Mesenchymal stem cell (in vitro differentiated cells and primary cell): ENCODE measurements at regions not wholly inside any gene's neighbourhood (a gene's known extent, or its start where the extent isn't known, plus 50 kb on each side); places are given as distances from the start of the nearest gene placed in this dataset.

Source experiments
- DNase-seq: peaks from one replicate; pipeline ENCODE4 v3.0.0-alpha.2; 2013
- H2AFZ ChIP-seq: one replicate; pipeline ENCODE4 v1.6.1; 2013; ENCODE audit warnings: low read depth, mild to moderate bottlenecking, control low read depth, inconsistent platforms, low read length, moderate library complexity
- H2AK5ac ChIP-seq: 2 replicates; pipeline ENCODE4 v1.6.1; 2013; ENCODE audit warnings: low read length, moderate library complexity, mild to moderate bottlenecking, inconsistent platforms; ENCODE audit not compliant: severe bottlenecking
- H2BK120ac ChIP-seq: one replicate; pipeline ENCODE4 v1.6.1; 2013; ENCODE audit warnings: low read depth, mild to moderate bottlenecking, inconsistent platforms, low read length, moderate library complexity
- H2BK12ac ChIP-seq, 2 experiments: one replicate each; pipeline ENCODE4 v1.6.1; 2013; ENCODE audit warnings: inconsistent platforms in 2 of 2, low read length in 2 of 2, mild to moderate bottlenecking in 2 of 2, moderate library complexity in 2 of 2, control low read depth in 1 of 2
- H2BK15ac ChIP-seq: one replicate; pipeline ENCODE4 v1.6.1; 2013; ENCODE audit warnings: mild to moderate bottlenecking, low read depth, inconsistent platforms; ENCODE audit not compliant: poor library complexity, severe bottlenecking
- H2BK5ac ChIP-seq: 2 replicates; pipeline ENCODE4 v1.6.1; 2013; ENCODE audit warnings: low read depth, mild to moderate bottlenecking, low read length, control low read depth, inconsistent platforms; ENCODE audit not compliant: poor library complexity, severe bottlenecking
- H3K14ac ChIP-seq, 2 experiments: one replicate each; pipeline ENCODE4 v1.6.1; 2013; ENCODE audit warnings: inconsistent platforms in 2 of 2, low read length in 2 of 2, control low read depth in 1 of 2, mild to moderate bottlenecking in 1 of 2, moderate library complexity in 1 of 2
- H3K18ac ChIP-seq, 2 experiments: one replicate each; pipeline ENCODE4 v1.6.1; 2013; ENCODE audit warnings: inconsistent platforms in 2 of 2, low read length in 2 of 2, control low read depth in 1 of 2, low read depth in 1 of 2, mild to moderate bottlenecking in 1 of 2
- H3K23ac ChIP-seq, 2 experiments: one replicate each; pipeline ENCODE4 v1.6.1; 2013; ENCODE audit warnings: inconsistent platforms in 2 of 2, low read length in 2 of 2, mild to moderate bottlenecking in 2 of 2, moderate library complexity in 2 of 2, control low read depth in 1 of 2
- H3K27ac ChIP-seq: 2 replicates; pipeline ENCODE4 v1.5.1; 2013; ENCODE audit warnings: mild to moderate bottlenecking, moderate library complexity, low read length, control low read depth, inconsistent platforms; ENCODE audit not compliant: poor library complexity, severe bottlenecking
- H3K27me3 ChIP-seq, 2 experiments: 2 replicates each; pipeline versions ENCODE4 v1.6.1 to v1.7.0; 2013; ENCODE audit warnings: low read length in 2 of 2, mild to moderate bottlenecking in 2 of 2, moderate library complexity in 2 of 2, control low read depth in 1 of 2, inconsistent platforms in 1 of 2; ENCODE audit not compliant: control insufficient read depth in 1 of 2, insufficient read depth in 1 of 2
- H3K36me3 ChIP-seq, 2 experiments: 2 replicates each; pipeline versions ENCODE4 v1.6.1 to v1.7.0; 2013; ENCODE audit warnings: low read length in 2 of 2, control low read depth in 1 of 2, inconsistent platforms in 1 of 2, low read depth in 1 of 2, mild to moderate bottlenecking in 1 of 2; ENCODE audit not compliant: insufficient read depth in 2 of 2, control insufficient read depth in 1 of 2
- H3K4ac ChIP-seq, 2 experiments: one replicate each; pipeline ENCODE4 v1.6.1; 2013; ENCODE audit warnings: inconsistent platforms in 2 of 2, low read length in 2 of 2, mild to moderate bottlenecking in 2 of 2, moderate library complexity in 2 of 2, control low read depth in 1 of 2, low read depth in 1 of 2
- H3K4me1 ChIP-seq: 2 replicates; pipeline ENCODE4 v1.6.1; 2013; ENCODE audit warnings: low read depth, low read length, control low read depth; ENCODE audit not compliant: control insufficient read depth, insufficient read depth
- H3K4me2 ChIP-seq: 2 replicates; pipeline ENCODE4 v1.6.1; 2013; ENCODE audit warnings: low read length, mild to moderate bottlenecking, inconsistent platforms; ENCODE audit not compliant: poor library complexity, severe bottlenecking
- H3K4me3 ChIP-seq, 2 experiments: 2 replicates each; pipeline versions ENCODE4 v1.5.1 to v1.7.0; 2013; ENCODE audit warnings: low read length in 2 of 2, mild to moderate bottlenecking in 2 of 2, control low read depth in 1 of 2, low read depth in 1 of 2; ENCODE audit not compliant: insufficient read depth in 1 of 2
- H3K79me1 ChIP-seq: replicated peaks from 2 replicates; pipeline ENCODE4 v1.6.1; 2013; ENCODE audit warnings: mild to moderate bottlenecking, control low read depth, low read length, inconsistent platforms; ENCODE audit not compliant: poor library complexity, severe bottlenecking
- H3K9ac ChIP-seq: 2 replicates; pipeline ENCODE4 v1.7.0; 2013; ENCODE audit warnings: mild to moderate bottlenecking, low read length, moderate library complexity
- H3K9me3 ChIP-seq: 2 replicates; pipeline ENCODE4 v1.7.0; 2013; ENCODE audit warnings: mild to moderate bottlenecking, low read length; ENCODE audit not compliant: control insufficient read depth
- H4K8ac ChIP-seq: one replicate; pipeline ENCODE4 v1.6.1; 2013; ENCODE audit warnings: inconsistent platforms, mild to moderate bottlenecking, low read length, moderate library complexity
- H4K91ac ChIP-seq: one replicate; pipeline ENCODE4 v1.6.1; 2013; ENCODE audit warnings: mild to moderate bottlenecking, low read length, inconsistent platforms
- WGBS: methylation state at CpG from one replicate; pipeline ENCODE4 v1.1.7; 2013; ENCODE audit warnings: mixed read lengths; 5-methylcytosine and 5-hydroxymethylcytosine counted together

- WGBS, result no CpG with 5 or more reads among the region's 1 CpG
- Histone ChIP-seq H3K9me3 (no peaks in the 10 kb centered on the region), H3K23ac (no peak overlapping the region), H3K4me2 (no peak overlapping the region), H2AK5ac (no peak overlapping the region), H3K4me1 (no peaks in the 10 kb centered on the region), H3K27ac (no peak overlapping the region), H2BK15ac (no peak overlapping the region), H2AFZ (no peak overlapping the region), H3K36me3 (no peaks in the 10 kb centered on the region), H3K4me3 (no peak overlapping the region), H3K18ac (no peak overlapping the region), H3K79me1 (no peaks in the 10 kb centered on the region), H2BK12ac (no peak overlapping the region), H3K14ac (no peak overlapping the region), H4K91ac (no peak overlapping the region), H2BK5ac (no peak overlapping the region), H3K9ac (no peak overlapping the region), H3K4ac (no peak overlapping the region), H3K27me3 (no peaks in the 10 kb centered on the region), H2BK120ac (no peak overlapping the region), H4K8ac (no peak overlapping the region)
- no peak for DNase-seq
These were observed 64.8 kb upstream of the CHST9 start for GRCh38 chr18:27249933-27250332.

GRCh38 chr18:27244259-27244658 lies 59.2 kb upstream of the CHST9 start:
- no peak overlapping the region for H2BK12ac ChIP-seq
- no peak overlapping the region for H2BK120ac ChIP-seq
- WGBS, result 100% methylated on average over 2 of the region's 4 CpGs

GRCh38 chr18:27242392-27243047 lies 57.4 kb upstream of the CHST9 start:
- Histone ChIP-seq H3K36me3 (no peaks in the 10 kb centered on the region), H3K9me3 (no peaks in the 10 kb centered on the region), H2BK5ac (no peak overlapping the region), H2BK15ac (no peak overlapping the region), H3K4ac (no peak overlapping the region), H3K9ac (no peak overlapping the region), H3K23ac (no peak overlapping the region), H3K14ac (no peak overlapping the region), H3K4me2 (no peak overlapping the region), H4K91ac (no peak overlapping the region), H3K4me1 (no peaks in the 10 kb centered on the region), H3K27ac (no peak overlapping the region), H3K18ac (no peak overlapping the region), H3K4me3 (no peak overlapping the region), H3K79me1 (no peaks in the 10 kb centered on the region), H4K8ac (no peak overlapping the region), H2AK5ac (no peak overlapping the region), H2AFZ (no peak overlapping the region), H3K27me3 (no peaks in the 10 kb centered on the region), H2BK120ac (no peak overlapping the region), H2BK12ac (no peak overlapping the region)
- no peak for DNase-seq
- WGBS, result 82% methylated on average over 4 of the region's 5 CpGs

More at GRCh38 chr18:27244259-27244658, 59.2 kb upstream of the CHST9 start:
- no peaks in the 10 kb centered on the region for H3K36me3 ChIP-seq
- H3K27me3 ChIP-seq, result no peaks in the 10 kb centered on the region
- H3K4me2 ChIP-seq, result no peak overlapping the region
- no peak overlapping the region for H3K4ac ChIP-seq
- H3K79me1 ChIP-seq, result no peaks in the 10 kb centered on the region
- no peak overlapping the region for H3K27ac ChIP-seq
- H3K23ac ChIP-seq, result no peak overlapping the region
- no peak overlapping the region for H2BK5ac ChIP-seq
- no peak for DNase-seq
- H4K91ac ChIP-seq, result no peak overlapping the region
- no peak overlapping the region for H3K4me3 ChIP-seq
- H2BK15ac ChIP-seq, result no peak overlapping the region
- no peaks in the 10 kb centered on the region for H3K4me1 ChIP-seq
- H3K9me3 ChIP-seq, result no peaks in the 10 kb centered on the region
- no peak overlapping the region for H3K9ac ChIP-seq
- no peak overlapping the region for H3K18ac ChIP-seq
- no peak overlapping the region for H2AK5ac ChIP-seq
- H2AFZ ChIP-seq, result no peak overlapping the region
- H3K14ac ChIP-seq, result no peak overlapping the region
- no peak overlapping the region for H4K8ac ChIP-seq

GRCh38 chr18:27240383-27240782 lies 55.3 kb upstream of the CHST9 start:
- no peak overlapping the region for H3K9ac ChIP-seq
- no peak overlapping the region for H3K18ac ChIP-seq
- H2BK120ac ChIP-seq, result no peak overlapping the region
- H2BK12ac ChIP-seq, result no peak overlapping the region
- H2AK5ac ChIP-seq, result no peak overlapping the region
- H3K4me2 ChIP-seq, result no peak overlapping the region
- H3K36me3 ChIP-seq, result no peaks in the 10 kb centered on the region
- no peaks in the 10 kb centered on the region for H3K27me3 ChIP-seq
- no peak overlapping the region for H2BK15ac ChIP-seq
- H2BK5ac ChIP-seq, result no peak overlapping the region
- no peak for DNase-seq
- no peak overlapping the region for H3K4ac ChIP-seq
- H3K14ac ChIP-seq, result no peak overlapping the region
- no peaks in the 10 kb centered on the region for H3K9me3 ChIP-seq
- no peak overlapping the region for H3K23ac ChIP-seq
- H3K4me1 ChIP-seq, result no peaks in the 10 kb centered on the region
- H3K79me1 ChIP-seq, result no peaks in the 10 kb centered on the region
- 67% methylated on average over 3 of the region's 3 CpGs for WGBS
- no peak overlapping the region for H3K4me3 ChIP-seq
- no peak overlapping the region for H4K91ac ChIP-seq
- H2AFZ ChIP-seq, result no peak overlapping the region
- H3K27ac ChIP-seq, result no peak overlapping the region
- no peak overlapping the region for H4K8ac ChIP-seq
